Mesenchymal stem cell (in vitro differentiated cells and primary cell): ENCODE measurements at regions not wholly inside any gene's neighbourhood (a gene's known extent, or its start where the extent isn't known, plus 50 kb on each side); places are given as distances from the start of the nearest gene placed in this dataset.

ENCODE experiments used
- DNase-seq: peaks from one replicate; pipeline ENCODE4 v3.0.0-alpha.2; 2013
- H2AFZ ChIP-seq: one replicate; pipeline ENCODE4 v1.6.1; 2013; ENCODE audit warnings: low read depth, mild to moderate bottlenecking, control low read depth, inconsistent platforms, low read length, moderate library complexity
- H2AK5ac ChIP-seq: 2 replicates; pipeline ENCODE4 v1.6.1; 2013; ENCODE audit warnings: low read length, moderate library complexity, mild to moderate bottlenecking, inconsistent platforms; ENCODE audit not compliant: severe bottlenecking
- H2BK120ac ChIP-seq: one replicate; pipeline ENCODE4 v1.6.1; 2013; ENCODE audit warnings: low read depth, mild to moderate bottlenecking, inconsistent platforms, low read length, moderate library complexity
- H2BK12ac ChIP-seq, 2 experiments: one replicate each; pipeline ENCODE4 v1.6.1; 2013; ENCODE audit warnings: inconsistent platforms in 2 of 2, low read length in 2 of 2, mild to moderate bottlenecking in 2 of 2, moderate library complexity in 2 of 2, control low read depth in 1 of 2
- H2BK15ac ChIP-seq: one replicate; pipeline ENCODE4 v1.6.1; 2013; ENCODE audit warnings: mild to moderate bottlenecking, low read depth, inconsistent platforms; ENCODE audit not compliant: poor library complexity, severe bottlenecking
- H2BK5ac ChIP-seq: 2 replicates; pipeline ENCODE4 v1.6.1; 2013; ENCODE audit warnings: low read depth, mild to moderate bottlenecking, low read length, control low read depth, inconsistent platforms; ENCODE audit not compliant: poor library complexity, severe bottlenecking
- H3K14ac ChIP-seq, 2 experiments: one replicate each; pipeline ENCODE4 v1.6.1; 2013; ENCODE audit warnings: inconsistent platforms in 2 of 2, low read length in 2 of 2, control low read depth in 1 of 2, mild to moderate bottlenecking in 1 of 2, moderate library complexity in 1 of 2
- H3K18ac ChIP-seq, 2 experiments: one replicate each; pipeline ENCODE4 v1.6.1; 2013; ENCODE audit warnings: inconsistent platforms in 2 of 2, low read length in 2 of 2, control low read depth in 1 of 2, low read depth in 1 of 2, mild to moderate bottlenecking in 1 of 2
- H3K23ac ChIP-seq, 2 experiments: one replicate each; pipeline ENCODE4 v1.6.1; 2013; ENCODE audit warnings: inconsistent platforms in 2 of 2, low read length in 2 of 2, mild to moderate bottlenecking in 2 of 2, moderate library complexity in 2 of 2, control low read depth in 1 of 2
- H3K27ac ChIP-seq: 2 replicates; pipeline ENCODE4 v1.5.1; 2013; ENCODE audit warnings: mild to moderate bottlenecking, moderate library complexity, low read length, control low read depth, inconsistent platforms; ENCODE audit not compliant: poor library complexity, severe bottlenecking
- H3K27me3 ChIP-seq, 2 experiments: 2 replicates each; pipeline versions ENCODE4 v1.6.1 to v1.7.0; 2013; ENCODE audit warnings: low read length in 2 of 2, mild to moderate bottlenecking in 2 of 2, moderate library complexity in 2 of 2, control low read depth in 1 of 2, inconsistent platforms in 1 of 2; ENCODE audit not compliant: control insufficient read depth in 1 of 2, insufficient read depth in 1 of 2
- H3K36me3 ChIP-seq, 2 experiments: 2 replicates each; pipeline versions ENCODE4 v1.6.1 to v1.7.0; 2013; ENCODE audit warnings: low read length in 2 of 2, control low read depth in 1 of 2, inconsistent platforms in 1 of 2, low read depth in 1 of 2, mild to moderate bottlenecking in 1 of 2; ENCODE audit not compliant: insufficient read depth in 2 of 2, control insufficient read depth in 1 of 2
- H3K4ac ChIP-seq, 2 experiments: one replicate each; pipeline ENCODE4 v1.6.1; 2013; ENCODE audit warnings: inconsistent platforms in 2 of 2, low read length in 2 of 2, mild to moderate bottlenecking in 2 of 2, moderate library complexity in 2 of 2, control low read depth in 1 of 2, low read depth in 1 of 2
- H3K4me1 ChIP-seq: 2 replicates; pipeline ENCODE4 v1.6.1; 2013; ENCODE audit warnings: low read depth, low read length, control low read depth; ENCODE audit not compliant: control insufficient read depth, insufficient read depth
- H3K4me2 ChIP-seq: 2 replicates; pipeline ENCODE4 v1.6.1; 2013; ENCODE audit warnings: low read length, mild to moderate bottlenecking, inconsistent platforms; ENCODE audit not compliant: poor library complexity, severe bottlenecking
- H3K4me3 ChIP-seq, 2 experiments: 2 replicates each; pipeline versions ENCODE4 v1.5.1 to v1.7.0; 2013; ENCODE audit warnings: low read length in 2 of 2, mild to moderate bottlenecking in 2 of 2, control low read depth in 1 of 2, low read depth in 1 of 2; ENCODE audit not compliant: insufficient read depth in 1 of 2
- H3K79me1 ChIP-seq: replicated peaks from 2 replicates; pipeline ENCODE4 v1.6.1; 2013; ENCODE audit warnings: mild to moderate bottlenecking, control low read depth, low read length, inconsistent platforms; ENCODE audit not compliant: poor library complexity, severe bottlenecking
- H3K9ac ChIP-seq: 2 replicates; pipeline ENCODE4 v1.7.0; 2013; ENCODE audit warnings: mild to moderate bottlenecking, low read length, moderate library complexity
- H3K9me3 ChIP-seq: 2 replicates; pipeline ENCODE4 v1.7.0; 2013; ENCODE audit warnings: mild to moderate bottlenecking, low read length; ENCODE audit not compliant: control insufficient read depth
- H4K8ac ChIP-seq: one replicate; pipeline ENCODE4 v1.6.1; 2013; ENCODE audit warnings: inconsistent platforms, mild to moderate bottlenecking, low read length, moderate library complexity
- H4K91ac ChIP-seq: one replicate; pipeline ENCODE4 v1.6.1; 2013; ENCODE audit warnings: mild to moderate bottlenecking, low read length, inconsistent platforms
- WGBS: methylation state at CpG from one replicate; pipeline ENCODE4 v1.1.7; 2013; ENCODE audit warnings: mixed read lengths; 5-methylcytosine and 5-hydroxymethylcytosine counted together

DNA sequence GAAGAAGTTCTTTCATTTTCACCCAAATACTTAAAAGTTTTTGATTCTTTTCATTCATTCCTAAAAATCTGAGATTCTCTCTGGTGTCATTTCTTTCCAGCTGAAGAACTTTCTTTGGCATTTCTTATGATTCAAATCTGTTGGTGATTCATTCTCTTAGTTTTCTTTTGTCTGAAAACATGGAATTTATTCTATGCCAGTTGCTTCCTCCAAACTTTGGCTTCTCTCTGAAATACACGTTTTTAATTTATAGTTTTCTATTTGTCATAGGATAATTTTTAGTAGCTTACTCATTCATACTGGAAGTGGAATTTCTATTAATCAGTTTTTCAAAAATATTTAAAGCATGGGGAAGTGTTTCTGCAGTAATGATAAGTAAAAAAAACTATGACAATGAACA is 1012.0 kb downstream of the RPA4 start:
- Histone ChIP-seq H3K27ac (no peak overlapping the region), H2AFZ (no peak overlapping the region), H4K91ac (no peak overlapping the region), H2BK12ac (no peak overlapping the region), H3K9ac (no peak overlapping the region), H3K36me3 (no peaks in the 10 kb centered on the region), H2BK120ac (no peak overlapping the region), H3K4me1 (no peaks in the 10 kb centered on the region), H2AK5ac (no peak overlapping the region), H2BK5ac (no peak overlapping the region), H3K14ac (no peak overlapping the region), H3K4me3 (no peak overlapping the region), H3K79me1 (no peaks in the 10 kb centered on the region), H3K4ac (no peak overlapping the region), H3K18ac (no peak overlapping the region), H3K27me3 (no peaks in the 10 kb centered on the region), H3K4me2 (no peak overlapping the region), H4K8ac (no peak overlapping the region), H3K9me3 (peaks cover 4% of the 10 kb centered on the region), H2BK15ac (no peak overlapping the region), H3K23ac (no peak overlapping the region)
- no peak for DNase-seq
- WGBS = no CpG with 5 or more reads among the region's 1 CpG

GRCh38 chrX:97897998-97898397 is 1014.3 kb downstream of the RPA4 start:
- no peak overlapping the region for H4K91ac ChIP-seq
- no peaks in the 10 kb centered on the region for H3K79me1 ChIP-seq
- no peak overlapping the region for H2BK5ac ChIP-seq
- no peak overlapping the region for H3K4ac ChIP-seq
- no peaks in the 10 kb centered on the region for H3K36me3 ChIP-seq
- H3K4me1 ChIP-seq = no peaks in the 10 kb centered on the region
- H3K9me3 ChIP-seq = peaks cover under 1% of the 10 kb centered on the region
- no peak overlapping the region for H2BK12ac ChIP-seq
- H2AK5ac ChIP-seq = no peak overlapping the region
- no peak overlapping the region for H3K4me3 ChIP-seq
- no peak overlapping the region for H3K14ac ChIP-seq
- no peak overlapping the region for H2BK15ac ChIP-seq
- no peak overlapping the region for H3K4me2 ChIP-seq
- no CpG with 5 or more reads among the region's 1 CpG for WGBS
- no peak overlapping the region for H3K27ac ChIP-seq
- no peak for DNase-seq
- no peak overlapping the region for H4K8ac ChIP-seq
- H2AFZ ChIP-seq = no peak overlapping the region
- H3K27me3 ChIP-seq = no peaks in the 10 kb centered on the region
- H3K23ac ChIP-seq = no peak overlapping the region
- no peak overlapping the region for H3K9ac ChIP-seq
- H3K18ac ChIP-seq = no peak overlapping the region
- H2BK120ac ChIP-seq = no peak overlapping the region

- Histone ChIP-seq H2AK5ac (no peak overlapping the region), H2AFZ (no peak overlapping the region), H3K4me1 (no peaks in the 10 kb centered on the region), H3K18ac (no peak overlapping the region), H3K27ac (no peak overlapping the region), H2BK12ac (no peak overlapping the region), H3K4me2 (no peak overlapping the region), H3K4me3 (no peak overlapping the region), H3K27me3 (no peaks in the 10 kb centered on the region), H3K14ac (no peak overlapping the region), H3K79me1 (no peaks in the 10 kb centered on the region), H2BK15ac (no peak overlapping the region), H3K9me3 (no peaks in the 10 kb centered on the region), H3K4ac (no peak overlapping the region), H4K8ac (no peak overlapping the region), H2BK5ac (no peak overlapping the region), H4K91ac (no peak overlapping the region), H3K36me3 (no peaks in the 10 kb centered on the region), H3K9ac (no peak overlapping the region), H2BK120ac (no peak overlapping the region), H3K23ac (no peak overlapping the region)
- 100% methylated on average over 1 of the region's 2 CpGs for WGBS
- DNase-seq = no peak
Observed at GRCh38 chrX:97898798-97899197, 1015.1 kb downstream of the RPA4 start.

GRCh38 chrX:97907791-97908190 is 1024.1 kb downstream of the RPA4 start:
- H3K18ac ChIP-seq = no peak overlapping the region
- no peak overlapping the region for H2BK5ac ChIP-seq
- H3K27ac ChIP-seq = no peak overlapping the region
- no peak overlapping the region for H3K4ac ChIP-seq
- H4K91ac ChIP-seq = no peak overlapping the region
- no peaks in the 10 kb centered on the region for H3K36me3 ChIP-seq
- no peak overlapping the region for H3K4me2 ChIP-seq
- H4K8ac ChIP-seq = no peak overlapping the region
- no peak overlapping the region for H2BK12ac ChIP-seq
- WGBS = no CpG with 5 or more reads among the region's 1 CpG
- H3K4me1 ChIP-seq = no peaks in the 10 kb centered on the region
- H3K27me3 ChIP-seq = peaks cover 0 to 3% of the 10 kb centered on the region in 2 experiments
- no peak overlapping the region for H3K14ac ChIP-seq
- H3K9ac ChIP-seq = no peak overlapping the region
- H2BK15ac ChIP-seq = no peak overlapping the region
- no peaks in the 10 kb centered on the region for H3K79me1 ChIP-seq
- no peak overlapping the region for H2BK120ac ChIP-seq
- no peak overlapping the region for H3K23ac ChIP-seq
- peaks cover 14% of the 10 kb centered on the region for H3K9me3 ChIP-seq
- no peak for DNase-seq
- no peak overlapping the region for H2AFZ ChIP-seq
- H3K4me3 ChIP-seq = no peak overlapping the region
- H2AK5ac ChIP-seq = no peak overlapping the region
